CD14-positive monocyte (primary cell): ENCODE measurements at regions not wholly inside any gene's neighbourhood (a gene's known extent, or its start where the extent isn't known, plus 50 kb on each side); places are given as distances from the start of the nearest gene placed in this dataset.

Experiments
- DNase-seq, 3 donors: peaks; one replicate each; pipeline ENCODE4 v3.0.0-alpha.2; 2011 to 2022
- H2AFZ ChIP-seq: 2 replicates; pipeline ENCODE4 v1.6.0; 2012; ENCODE audit warnings: mild to moderate bottlenecking, low read depth, low read length, inconsistent platforms; ENCODE audit not compliant: insufficient read depth, poor library complexity, severe bottlenecking
- H3K27ac ChIP-seq, 2 donors: 1 replicate in 1 of 2; 2 replicates in 1 of 2; pipeline ENCODE4 v1.5.1; 2012 to 2013; ENCODE audit warnings: low read length in 2 of 2, control low read depth in 1 of 2, inconsistent platforms in 1 of 2, low read depth in 1 of 2, mild to moderate bottlenecking in 1 of 2
- H3K27me3 ChIP-seq, 2 donors: one replicate each; pipeline versions ENCODE4 v1.6.0 to v1.6.1; 2011 to 2013; ENCODE audit warnings: low read length in 2 of 2; ENCODE audit not compliant: control insufficient read depth in 2 of 2, insufficient read depth in 2 of 2
- H3K36me3 ChIP-seq, 2 donors: replicated peaks in 1 of 2; 1 replicate in 1 of 2; 2 replicates in 1 of 2; pipeline versions ENCODE4 v1.5.1 to v1.6.1; 2012 to 2013; ENCODE audit warnings: low read length in 2 of 2, control low read depth in 1 of 2, inconsistent platforms in 1 of 2, mild to moderate bottlenecking in 1 of 2; ENCODE audit not compliant: insufficient read depth in 2 of 2, control insufficient read depth in 1 of 2
- H3K4me1 ChIP-seq, 2 donors: 1 replicate in 1 of 2; 2 replicates in 1 of 2; pipeline versions ENCODE4 v1.5.1 to v1.6.1; 2012 to 2013; ENCODE audit warnings: low read length in 2 of 2, control low read depth in 1 of 2, inconsistent platforms in 1 of 2, mild to moderate bottlenecking in 1 of 2, moderate library complexity in 1 of 2; ENCODE audit not compliant: insufficient read depth in 2 of 2, control insufficient read depth in 1 of 2
- H3K4me2 ChIP-seq: replicated peaks from 2 replicates; pipeline ENCODE3; 2012; ENCODE audit warnings: low read length, moderate library complexity, mild to moderate bottlenecking; ENCODE audit not compliant: poor library complexity, severe bottlenecking; ENCODE audit errors: extremely low read depth
- H3K4me3 ChIP-seq, 3 experiments: fragments of 200-600 bp in 1 of 3; sonication (generic) in 1 of 3; replicated peaks in 1 of 3; 1 replicate in 2 of 3; 2 replicates in 1 of 3; pipeline ENCODE4 v1.5.1; 2011 to 2013; ENCODE audit warnings: low read length in 3 of 3, mild to moderate bottlenecking in 3 of 3, control low read depth in 2 of 3, low read depth in 2 of 3, inconsistent platforms in 1 of 3, moderate library complexity in 1 of 3
- H3K79me2 ChIP-seq: 2 replicates; pipeline ENCODE4 v1.6.0; 2012; ENCODE audit warnings: mild to moderate bottlenecking, control low read depth, inconsistent platforms, low read length, moderate library complexity; ENCODE audit not compliant: insufficient read depth
- H3K9ac ChIP-seq: 2 replicates; pipeline ENCODE4 v1.6.0; 2017; ENCODE audit warnings: low read length, mild to moderate bottlenecking; ENCODE audit not compliant: insufficient read depth, poor library complexity, severe bottlenecking
- H3K9me3 ChIP-seq, 2 donors: replicated peaks in 1 of 2; 1 replicate in 1 of 2; 2 replicates in 1 of 2; pipeline versions ENCODE4 v1.5.1 to v1.6.1; 2012 to 2013; ENCODE audit warnings: low read length in 2 of 2, control low read depth in 1 of 2; ENCODE audit not compliant: control insufficient read depth in 1 of 2, insufficient read depth in 1 of 2
- H4K20me1 ChIP-seq: 2 replicates; pipeline ENCODE4 v1.6.0; 2012; ENCODE audit warnings: mild to moderate bottlenecking, low read length, control low read depth, moderate library complexity; ENCODE audit not compliant: insufficient read depth
- H3K27ac Mint-ChIP-seq, 7 donors: one replicate each; pipeline ENCODE4 v1.8.0; 2020; ENCODE audit warnings: mild to moderate bottlenecking in 7 of 7, mixed read lengths in 7 of 7, moderate library complexity in 6 of 7, inconsistent platforms in 2 of 7
- H3K27me3 Mint-ChIP-seq, 3 donors: one replicate each; pipeline ENCODE4 v1.8.0; 2021 to 2022; ENCODE audit warnings: low read depth in 3 of 3, mild to moderate bottlenecking in 3 of 3, mixed read lengths in 3 of 3, moderate library complexity in 3 of 3, inconsistent platforms in 1 of 3
- H3K36me3 Mint-ChIP-seq, 2 donors: one replicate each; pipeline ENCODE4 v1.8.0; 2020; ENCODE audit warnings: mixed read lengths in 2 of 2, inconsistent platforms in 1 of 2, mild to moderate bottlenecking in 1 of 2
- H3K4me1 Mint-ChIP-seq: one replicate; pipeline ENCODE4 v1.8.0; 2020; ENCODE audit warnings: mild to moderate bottlenecking, mixed read lengths
- H3K4me3 Mint-ChIP-seq, 2 donors: one replicate each; pipeline ENCODE4 v1.8.0; 2020; ENCODE audit warnings: mild to moderate bottlenecking in 2 of 2, mixed read lengths in 2 of 2, moderate library complexity in 1 of 2
- H3K9me3 Mint-ChIP-seq, 7 donors: one replicate each; pipeline ENCODE4 v1.8.0; 2020 to 2022; ENCODE audit warnings: mixed read lengths in 7 of 7, mild to moderate bottlenecking in 6 of 7, moderate library complexity in 6 of 7, inconsistent platforms in 2 of 7
- WGBS: methylation state at CpG from one replicate; pipeline ENCODE4 v1.1.5; 2013; ENCODE audit warnings: missing lambda C conversion rate; ENCODE audit not compliant: insufficient coverage; 5-methylcytosine and 5-hydroxymethylcytosine counted together
- intact Hi-C, 2 donors: fragments of 100-400 bp; cut with micrococcal nuclease; formaldehyde crosslinking; loops; one replicate each; pipeline versions ENCODE4 v1.15.0 to v1.15.1; 2023
- TF ChIP-seq, protein P1 (sequence below): fragments of 200-600 bp; IDR thresholded peaks from one replicate; pipeline ENCODE4 v1.8.0; 2022; ENCODE audit warnings: antibody characterized with exemption, mild to moderate bottlenecking

DNA sequence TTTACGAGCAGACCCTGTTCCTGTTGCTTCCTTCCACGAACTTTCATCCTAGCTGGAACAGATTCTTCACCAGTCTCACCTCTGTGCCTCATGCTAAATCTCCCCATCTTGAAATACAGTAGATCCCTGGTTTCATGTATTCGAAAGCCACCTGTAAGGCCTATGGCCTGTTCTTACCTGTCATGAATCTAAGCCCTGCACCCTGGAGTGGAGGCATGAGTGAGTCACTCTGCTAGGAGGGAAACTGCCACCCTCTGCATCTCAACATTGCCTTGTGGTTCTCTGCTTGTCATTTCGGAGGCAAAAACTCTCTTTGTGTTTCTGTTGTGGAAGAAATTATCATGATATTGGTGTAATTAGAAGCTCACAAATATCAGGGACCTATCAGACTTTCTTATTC lies 320.0 kb downstream of the ENC1 start:
- no peaks in the 10 kb centered on the region for H3K9me3 Mint-ChIP-seq
- no peaks in the 10 kb centered on the region for H3K36me3 Mint-ChIP-seq
- peaks cover 5% of the 10 kb centered on the region for H3K4me1 Mint-ChIP-seq

DNA sequence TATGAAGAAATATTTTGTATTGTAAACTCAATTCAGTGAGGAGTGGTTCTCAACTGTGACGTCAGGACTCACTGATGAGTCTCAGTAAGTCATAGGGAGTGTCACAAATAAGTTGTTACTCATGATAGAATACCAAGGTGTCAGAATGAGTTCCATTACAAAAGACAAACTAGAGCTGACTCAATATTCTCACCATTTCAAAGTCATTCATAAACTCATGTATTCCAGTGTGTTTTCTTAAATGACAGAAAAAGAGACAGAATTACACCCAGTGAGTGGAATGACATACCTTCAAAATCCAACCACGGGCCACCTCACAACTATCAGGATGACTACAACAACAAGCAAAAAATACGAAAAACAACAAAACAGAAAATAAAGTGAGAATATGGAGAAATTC lies 321.5 kb downstream of the ENC1 start:
- peak in 1 of 3 donors; percentile 28 for DNase-seq
- peaks cover 6 to 17% (median 8%) of the 10 kb centered on the region in 3 donors for H3K27me3 Mint-ChIP-seq
- Histone ChIP-seq H3K79me2 (no peaks in the 10 kb centered on the region), H3K27ac (no peak overlapping the region), H3K36me3 (no peaks in the 10 kb centered on the region), H3K4me3 (no peak overlapping the region), H3K27me3 (peaks cover 0 to 4% of the 10 kb centered on the region in 2 donors), H3K9me3 (no peaks in the 10 kb centered on the region), H3K4me2 (no peak overlapping the region), H4K20me1 (no peaks in the 10 kb centered on the region), H3K9ac (no peak overlapping the region), H3K4me1 (no peaks in the 10 kb centered on the region), H2AFZ (no peak overlapping the region)
- peak overlapping the region in 1 of 2 donors; percentile 9 for H3K4me3 Mint-ChIP-seq
- H3K36me3 Mint-ChIP-seq = no peaks in the 10 kb centered on the region
- intact Hi-C loops = no loop called here
- H3K9me3 Mint-ChIP-seq = no peaks in the 10 kb centered on the region
- WGBS = no CpG with 5 or more reads among the region's 3 CpGs
- TF ChIP-seq, protein P1, sequence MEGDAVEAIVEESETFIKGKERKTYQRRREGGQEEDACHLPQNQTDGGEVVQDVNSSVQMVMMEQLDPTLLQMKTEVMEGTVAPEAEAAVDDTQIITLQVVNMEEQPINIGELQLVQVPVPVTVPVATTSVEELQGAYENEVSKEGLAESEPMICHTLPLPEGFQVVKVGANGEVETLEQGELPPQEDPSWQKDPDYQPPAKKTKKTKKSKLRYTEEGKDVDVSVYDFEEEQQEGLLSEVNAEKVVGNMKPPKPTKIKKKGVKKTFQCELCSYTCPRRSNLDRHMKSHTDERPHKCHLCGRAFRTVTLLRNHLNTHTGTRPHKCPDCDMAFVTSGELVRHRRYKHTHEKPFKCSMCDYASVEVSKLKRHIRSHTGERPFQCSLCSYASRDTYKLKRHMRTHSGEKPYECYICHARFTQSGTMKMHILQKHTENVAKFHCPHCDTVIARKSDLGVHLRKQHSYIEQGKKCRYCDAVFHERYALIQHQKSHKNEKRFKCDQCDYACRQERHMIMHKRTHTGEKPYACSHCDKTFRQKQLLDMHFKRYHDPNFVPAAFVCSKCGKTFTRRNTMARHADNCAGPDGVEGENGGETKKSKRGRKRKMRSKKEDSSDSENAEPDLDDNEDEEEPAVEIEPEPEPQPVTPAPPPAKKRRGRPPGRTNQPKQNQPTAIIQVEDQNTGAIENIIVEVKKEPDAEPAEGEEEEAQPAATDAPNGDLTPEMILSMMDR = no peak
- H3K4me1 Mint-ChIP-seq = peaks cover 5% of the 10 kb centered on the region
- H3K27ac Mint-ChIP-seq = no peak overlapping the region

More for the DNA sequence above, 320.0 kb downstream of the ENC1 start:
- no peak overlapping the region for H2AFZ ChIP-seq
- H3K4me3 Mint-ChIP-seq = no peak overlapping the region
- no peak overlapping the region for H3K27ac ChIP-seq
- WGBS = 88% methylated on average over 2 of the region's 4 CpGs
- TF ChIP-seq, protein P1 = no peak
- H4K20me1 ChIP-seq = no peaks in the 10 kb centered on the region
- peaks cover 0 to 2% of the 10 kb centered on the region in 2 donors for H3K27me3 ChIP-seq
- no peaks in the 10 kb centered on the region for H3K9me3 ChIP-seq
- no peak for DNase-seq
- H3K36me3 ChIP-seq = no peaks in the 10 kb centered on the region
- no peak overlapping the region for H3K4me3 ChIP-seq
- no peak overlapping the region for H3K9ac ChIP-seq
- no peaks in the 10 kb centered on the region for H3K4me1 ChIP-seq
- no peaks in the 10 kb centered on the region for H3K79me2 ChIP-seq
- intact Hi-C loops = no loop called here
- H3K27me3 Mint-ChIP-seq = peaks cover 8 to 26% (median 16%) of the 10 kb centered on the region in 3 donors
- H3K27ac Mint-ChIP-seq = no peak overlapping the region
- no peak overlapping the region for H3K4me2 ChIP-seq
